GM12872 (cell line): ENCODE measurements at regions not wholly inside any gene's neighbourhood (a gene's known extent, or its start where the extent isn't known, plus 50 kb on each side); places are given as distances from the start of the nearest gene placed in this dataset.
A peak's percentile ranks its signal among the peaks of the same experiment; 100 is the strongest.

ENCODE experiments used
- CTCF ChIP-seq: IDR thresholded peaks from 3 replicates; pipeline ENCODE4 v1.5.1; 2011; ENCODE audit warnings: low read depth, mild to moderate bottlenecking, low read length, moderate library complexity; ENCODE audit not compliant: insufficient read depth

GRCh38 chrX:115970718-115971117 lies 199.8 kb upstream of the AGTR2 start:
- TF ChIP-seq CTCF = no peak

DNA sequence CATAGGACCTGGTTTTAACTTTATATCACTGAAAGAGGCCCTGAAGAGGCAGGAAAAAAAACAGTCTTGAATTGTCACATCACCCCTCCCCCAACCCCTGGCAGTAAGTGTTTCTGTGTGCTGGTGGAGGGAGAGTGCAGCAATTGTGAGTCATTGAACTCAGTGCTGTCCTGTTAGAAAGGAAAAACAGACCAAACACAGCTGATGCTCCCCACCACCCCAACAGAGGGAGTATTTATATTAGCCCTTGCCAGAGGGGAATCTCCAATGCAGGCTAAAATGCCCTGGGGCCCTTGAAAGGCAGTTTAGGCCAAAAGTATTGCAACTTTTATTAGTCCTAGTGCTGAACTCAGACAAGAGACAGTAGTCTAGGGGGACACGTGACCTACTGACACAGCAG lies 197.8 kb upstream of the AGTR2 start:
- no peak for TF ChIP-seq CTCF

GRCh38 chrX:115978068-115978467 lies 192.5 kb upstream of the AGTR2 start:
- no peak for TF ChIP-seq CTCF

DNA sequence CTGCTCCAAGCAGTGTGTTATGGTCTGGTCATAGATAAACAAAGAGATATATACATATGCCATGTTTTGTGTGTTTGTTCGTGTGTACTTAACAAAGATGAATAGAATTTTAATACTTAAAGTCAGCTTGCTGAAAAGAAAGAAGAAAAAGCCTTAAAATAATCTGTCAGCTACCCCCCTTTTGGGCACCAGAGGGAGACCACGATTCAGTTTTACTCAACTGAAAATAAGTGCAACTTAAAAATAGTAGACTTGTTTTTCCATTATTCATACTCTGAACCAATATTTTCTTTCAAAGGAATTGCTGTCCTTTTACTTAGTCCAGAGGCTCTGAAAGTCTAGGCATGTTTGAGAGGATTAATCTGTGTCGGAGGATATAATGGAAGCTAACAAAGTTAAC lies 181.7 kb upstream of the AGTR2 start:
- peak; percentile 42; the same call in 2 of the 3 replicates for TF ChIP-seq CTCF

- TF ChIP-seq CTCF = no peak
These were observed 180.9 kb upstream of the AGTR2 start for GRCh38 chrX:115989686-115990085.

GRCh38 chrX:116009346-116009745 lies 161.2 kb upstream of the AGTR2 start:
- no peak for TF ChIP-seq CTCF

DNA sequence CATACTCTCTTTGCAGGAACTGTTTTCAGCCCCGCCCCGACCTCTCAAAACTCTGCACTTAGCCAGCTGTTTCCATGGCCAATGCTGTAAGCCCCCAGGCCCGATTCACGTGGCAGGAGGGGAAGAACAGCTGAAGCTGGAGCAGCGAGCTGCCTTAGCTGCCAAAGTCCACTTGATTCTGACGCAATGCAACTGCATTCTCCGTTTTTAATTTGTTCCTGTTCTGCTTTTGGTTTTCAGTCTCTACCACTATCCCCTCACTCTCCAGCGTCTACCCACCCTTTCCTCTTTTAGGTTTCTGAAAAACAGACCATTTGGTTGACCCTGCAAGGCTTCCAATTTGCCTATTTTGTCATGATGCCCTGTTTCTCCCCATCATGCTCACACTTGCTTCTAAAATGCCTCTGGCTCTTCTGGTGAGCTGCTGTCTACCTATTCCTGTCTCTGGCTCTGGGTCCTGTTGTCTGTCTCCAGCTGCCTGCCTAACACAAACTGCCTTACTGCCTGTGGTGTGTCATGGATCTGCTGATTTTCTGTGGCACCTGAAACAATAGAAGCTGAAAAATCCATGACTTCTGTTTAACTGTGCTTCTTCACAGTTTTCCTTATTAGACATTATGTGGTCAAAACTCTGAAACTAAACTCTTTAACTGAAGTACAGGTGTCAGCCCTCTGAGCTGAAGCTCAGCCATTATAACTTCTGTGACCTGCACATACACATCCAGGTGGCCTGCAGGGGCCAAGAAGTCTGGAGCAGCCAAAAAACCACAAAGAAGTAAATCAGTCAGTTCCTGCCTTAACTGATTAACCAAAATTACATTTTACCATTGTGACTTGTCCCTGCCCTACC lies 160.5 kb upstream of the AGTR2 start:
- TF ChIP-seq CTCF = no peak

- TF ChIP-seq CTCF = no peak
These were observed 159.6 kb upstream of the AGTR2 start for GRCh38 chrX:116010939-116011338.
